CD4-positive, alpha-beta T cell (primary cell): ENCODE measurements at regions not wholly inside any gene's neighbourhood (a gene's known extent, or its start where the extent isn't known, plus 50 kb on each side); places are given as distances from the start of the nearest gene placed in this dataset.

Experiments used
- ATAC-seq: fragments of 200-7000 bp; cut with Tn5 transposase; one replicate; pipeline ENCODE4 v1.10.0; 2022; ENCODE audit warnings: mild to moderate bottlenecking; ENCODE audit not compliant: poor library complexity
- CTCF ChIA-PET: fragments of 350-600 bp; sonication (Branson Sonifier 250); formaldehyde crosslinking; loops from one replicate; lab custom pipeline; 2021; ENCODE audit warnings: antibody characterized with exemption, inconsistent platforms; lab: Charles Lee
- POLR2A ChIA-PET: fragments of 350-600 bp; sonication (Branson Sonifier 250); formaldehyde crosslinking; loops from one replicate; lab custom pipeline; 2021; ENCODE audit warnings: antibody characterized with exemption, inconsistent platforms; lab: Charles Lee
- DNase-seq, 14 experiments: peaks; one replicate each; pipeline ENCODE4 v3.0.0-alpha.2; 2013 to 2020; ENCODE audit warnings: mixed read lengths in 2 of 14
- H3K27ac ChIP-seq, 2 donors: one replicate each; pipeline versions ENCODE4 v1.5.1 to v1.7.0; 2013; ENCODE audit warnings: low read length in 2 of 2, low read depth in 1 of 2, mild to moderate bottlenecking in 1 of 2
- H3K27me3 ChIP-seq, 2 experiments: 1 replicate in 1 of 2; 2 replicates in 1 of 2; pipeline versions ENCODE4 v1.6.1 to v1.7.0; 2013; ENCODE audit warnings: low read length in 2 of 2, control low read depth in 1 of 2, mild to moderate bottlenecking in 1 of 2, moderate library complexity in 1 of 2; ENCODE audit not compliant: insufficient read depth in 2 of 2, control insufficient read depth in 1 of 2
- H3K36me3 ChIP-seq: one replicate; pipeline ENCODE4 v1.6.1; 2013; ENCODE audit warnings: low read length, control low read depth; ENCODE audit not compliant: insufficient read depth
- H3K4me1 ChIP-seq: one replicate; pipeline ENCODE4 v1.6.1; 2013; ENCODE audit warnings: low read length, control low read depth; ENCODE audit not compliant: insufficient read depth
- H3K4me3 ChIP-seq: one replicate; pipeline ENCODE4 v1.5.1; 2013; ENCODE audit warnings: mild to moderate bottlenecking, low read length, moderate library complexity
- H3K9me3 ChIP-seq, 2 experiments: 1 replicate in 1 of 2; 2 replicates in 1 of 2; pipeline versions ENCODE4 v1.6.1 to v1.7.0; 2013; ENCODE audit warnings: low read length in 2 of 2, mild to moderate bottlenecking in 2 of 2, control low read depth in 1 of 2, moderate library complexity in 1 of 2; ENCODE audit not compliant: control insufficient read depth in 1 of 2, insufficient read depth in 1 of 2
- H3K27ac Mint-ChIP-seq: one replicate; pipeline ENCODE4 v1.8.0; 2020; ENCODE audit warnings: mixed read lengths
- H3K27me3 Mint-ChIP-seq: one replicate; pipeline ENCODE4 v1.8.0; 2021; ENCODE audit warnings: mixed read lengths
- H3K36me3 Mint-ChIP-seq: one replicate; pipeline ENCODE4 v1.8.0; 2021; ENCODE audit warnings: low read depth, mixed read lengths
- H3K4me1 Mint-ChIP-seq: one replicate; pipeline ENCODE4 v1.8.0; 2021; ENCODE audit warnings: low read depth, mixed read lengths
- H3K4me3 Mint-ChIP-seq: one replicate; pipeline ENCODE4 v1.8.0; 2020; ENCODE audit warnings: mild to moderate bottlenecking, mixed read lengths
- H3K9me3 Mint-ChIP-seq: one replicate; pipeline ENCODE4 v1.8.0; 2020; ENCODE audit warnings: mixed read lengths
- CTCF ChIP-seq: fragments of 200-600 bp; IDR thresholded peaks from one replicate; pipeline ENCODE4 v1.8.0; 2022; ENCODE audit warnings: antibody characterized with exemption, mild to moderate bottlenecking
- intact Hi-C, 2 experiments: fragments of 100-400 bp; cut with DNase I in 1 of 2; cut with micrococcal nuclease in 1 of 2; formaldehyde crosslinking; loops; one replicate each; pipeline versions ENCODE4 v1.15.1 to v1.9.0; 2023 to 2025; cut with DNase I, micrococcal nuclease

- peaks cover 46% of the 10 kb centered on the region for H3K36me3 Mint-ChIP-seq
- H3K4me1 Mint-ChIP-seq = peaks cover 39% of the 10 kb centered on the region
- no peaks in the 10 kb centered on the region for H3K36me3 ChIP-seq
- POLR2A ChIA-PET = interaction anchor here (0.7 kb wide), 1 partner anchor 118 kb away, joined by 3 read pairs; no protein-coding TSS in a partner anchor
- no peak overlapping the region for H3K27ac ChIP-seq
- CTCF ChIA-PET = interaction anchor here (1.0 kb wide), 1 partner anchor 12 kb away, joined by 3 read pairs; no protein-coding TSS in a partner anchor
- H3K27me3 Mint-ChIP-seq = no peaks in the 10 kb centered on the region
- H3K4me3 ChIP-seq = no peak overlapping the region
- no peak overlapping the region for H3K4me3 Mint-ChIP-seq
- peaks cover 9% of the 10 kb centered on the region for H3K4me1 ChIP-seq
- DNase-seq (no peak), ATAC-seq (no peak)
- TF ChIP-seq CTCF = no peak
- intact Hi-C loops = no loop called here
- peaks cover 11% of the 10 kb centered on the region for H3K9me3 Mint-ChIP-seq
- no peaks in the 10 kb centered on the region for H3K9me3 ChIP-seq
- H3K27ac Mint-ChIP-seq = no peak overlapping the region
- H3K27me3 ChIP-seq = no peaks in the 10 kb centered on the region
Observed at GRCh38 chr21:29453511-29453910, 154.8 kb downstream of the BACH1 start.

- ChIA-PET POLR2A (interaction anchor here (0.6 kb wide), 1 partner anchor 41 kb away, joined by 3 read pairs; no protein-coding TSS in a partner anchor), CTCF (no interaction called here)
- TF ChIP-seq CTCF = no peak
- Histone ChIP-seq H3K4me1 (peaks cover 9% of the 10 kb centered on the region), H3K9me3 (no peaks in the 10 kb centered on the region), H3K4me3 (no peak overlapping the region), H3K36me3 (no peaks in the 10 kb centered on the region), H3K27me3 (no peaks in the 10 kb centered on the region), H3K27ac (no peak overlapping the region)
- Mint-ChIP-seq H3K27ac (no peak overlapping the region), H3K4me3 (no peak overlapping the region), H3K36me3 (peaks cover 42% of the 10 kb centered on the region), H3K4me1 (peaks cover 34% of the 10 kb centered on the region), H3K27me3 (no peaks in the 10 kb centered on the region), H3K9me3 (peaks cover 8% of the 10 kb centered on the region)
- intact Hi-C loops = no loop called here
- DNase-seq (no peak), ATAC-seq (no peak)
Observed at GRCh38 chr21:29454179-29454578, 155.5 kb downstream of the BACH1 start.

GRCh38 chr21:29462479-29462878 lies 163.8 kb downstream of the BACH1 start:
- Histone ChIP-seq H3K4me1 (no peaks in the 10 kb centered on the region), H3K36me3 (no peaks in the 10 kb centered on the region), H3K27me3 (no peaks in the 10 kb centered on the region), H3K9me3 (peaks cover 0 to 4% of the 10 kb centered on the region in 2 experiments), H3K27ac (no peak overlapping the region), H3K4me3 (no peak overlapping the region)
- intact Hi-C loops = no loop called here
- H3K27ac Mint-ChIP-seq = no peak overlapping the region
- DNase-seq = no peak
- no peaks in the 10 kb centered on the region for H3K9me3 Mint-ChIP-seq
- POLR2A ChIA-PET = interaction anchor here (0.7 kb wide), 1 partner anchor 13 kb away, joined by 3 read pairs; no protein-coding TSS in a partner anchor
- no peak for ATAC-seq
- H3K36me3 Mint-ChIP-seq = peaks cover 17% of the 10 kb centered on the region
- H3K4me3 Mint-ChIP-seq = no peak overlapping the region
- no peaks in the 10 kb centered on the region for H3K27me3 Mint-ChIP-seq
- H3K4me1 Mint-ChIP-seq = peaks cover 12% of the 10 kb centered on the region
- TF ChIP-seq CTCF = no peak
- CTCF ChIA-PET = no interaction called here
